AG10803 (cell line): ENCODE measurements at regions not wholly inside any gene's neighbourhood (a gene's known extent, or its start where the extent isn't known, plus 50 kb on each side); places are given as distances from the start of the nearest gene placed in this dataset.
"Not testable (repeated sequence)": the region's sequence is repeated elsewhere in the genome, so short reads cannot be mapped to it uniquely, and the experiment has no call there.

Experiments used
- DNase-seq: peaks from one replicate; pipeline ENCODE4 v3.0.0; 2010; ENCODE audit warnings: low read depth
- H3K4me3 ChIP-seq: 2 replicates; pipeline ENCODE4 v1.5.1; 2011; ENCODE audit warnings: mild to moderate bottlenecking, low read length, control low read depth
- TF ChIP-seq, protein P1 (sequence below): conservative IDR thresholded peaks from 2 replicates; pipeline ENCODE4 v1.5.1; 2011; ENCODE audit warnings: mild to moderate bottlenecking, low read length, control low read depth, inconsistent platforms

DNA sequence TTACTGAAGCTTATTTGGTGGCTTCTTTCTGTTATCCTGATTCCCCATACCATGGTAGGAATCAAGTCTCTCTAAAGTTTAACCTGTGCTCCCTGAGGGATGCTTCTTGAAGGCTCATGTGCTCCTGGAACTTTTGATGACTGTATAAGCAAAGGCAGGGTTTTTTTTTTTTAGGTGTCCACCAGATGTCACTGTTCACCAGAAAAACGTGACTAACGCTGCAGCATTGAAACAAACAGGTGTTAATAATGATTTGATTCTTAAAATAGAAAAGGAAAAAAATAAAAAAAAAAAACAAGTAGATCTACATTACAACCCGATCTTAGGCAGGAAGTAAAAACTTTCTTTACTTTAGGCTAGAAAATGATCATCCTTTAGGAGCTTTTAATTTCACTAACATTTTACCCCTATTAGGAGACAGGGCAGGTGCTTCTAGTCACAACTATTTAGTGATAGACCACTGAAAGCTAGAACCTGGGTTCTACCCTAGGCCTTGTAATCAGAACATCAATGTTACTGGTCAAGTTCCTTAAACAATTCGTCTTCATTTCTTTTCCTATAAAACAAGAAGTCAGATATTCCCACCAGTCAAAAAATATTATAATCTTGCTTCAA, 223.0 kb downstream of the PLA2G4A start:
- TF ChIP-seq, protein P1, sequence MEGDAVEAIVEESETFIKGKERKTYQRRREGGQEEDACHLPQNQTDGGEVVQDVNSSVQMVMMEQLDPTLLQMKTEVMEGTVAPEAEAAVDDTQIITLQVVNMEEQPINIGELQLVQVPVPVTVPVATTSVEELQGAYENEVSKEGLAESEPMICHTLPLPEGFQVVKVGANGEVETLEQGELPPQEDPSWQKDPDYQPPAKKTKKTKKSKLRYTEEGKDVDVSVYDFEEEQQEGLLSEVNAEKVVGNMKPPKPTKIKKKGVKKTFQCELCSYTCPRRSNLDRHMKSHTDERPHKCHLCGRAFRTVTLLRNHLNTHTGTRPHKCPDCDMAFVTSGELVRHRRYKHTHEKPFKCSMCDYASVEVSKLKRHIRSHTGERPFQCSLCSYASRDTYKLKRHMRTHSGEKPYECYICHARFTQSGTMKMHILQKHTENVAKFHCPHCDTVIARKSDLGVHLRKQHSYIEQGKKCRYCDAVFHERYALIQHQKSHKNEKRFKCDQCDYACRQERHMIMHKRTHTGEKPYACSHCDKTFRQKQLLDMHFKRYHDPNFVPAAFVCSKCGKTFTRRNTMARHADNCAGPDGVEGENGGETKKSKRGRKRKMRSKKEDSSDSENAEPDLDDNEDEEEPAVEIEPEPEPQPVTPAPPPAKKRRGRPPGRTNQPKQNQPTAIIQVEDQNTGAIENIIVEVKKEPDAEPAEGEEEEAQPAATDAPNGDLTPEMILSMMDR, result peak; percentile 62
- H3K4me3 ChIP-seq, result no peak overlapping the region
- DNase-seq, result peak; percentile 54

DNA sequence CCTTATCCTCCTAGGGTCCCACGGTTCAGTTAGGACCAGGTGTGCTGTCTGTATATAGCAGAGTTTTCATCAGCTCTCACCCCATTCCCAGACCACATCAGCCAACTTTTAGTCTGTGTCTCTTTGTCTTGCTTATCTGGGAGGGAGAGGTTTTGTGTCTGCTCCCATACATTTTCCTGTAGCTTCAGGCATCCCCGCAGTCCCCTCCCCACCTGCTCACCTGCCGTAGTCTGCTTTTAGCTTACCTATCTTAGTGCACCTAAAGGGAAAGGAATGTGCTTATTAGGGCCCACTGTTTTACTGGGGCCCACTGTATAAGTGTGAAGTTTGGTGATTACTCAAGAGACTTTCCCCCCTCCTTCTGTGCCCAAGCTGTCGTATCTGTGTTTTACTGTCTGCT, 225.1 kb downstream of the PLA2G4A start:
- DNase-seq, result no peak
- H3K4me3 ChIP-seq, result no peak overlapping the region
- TF ChIP-seq, protein P1, result no peak

DNA sequence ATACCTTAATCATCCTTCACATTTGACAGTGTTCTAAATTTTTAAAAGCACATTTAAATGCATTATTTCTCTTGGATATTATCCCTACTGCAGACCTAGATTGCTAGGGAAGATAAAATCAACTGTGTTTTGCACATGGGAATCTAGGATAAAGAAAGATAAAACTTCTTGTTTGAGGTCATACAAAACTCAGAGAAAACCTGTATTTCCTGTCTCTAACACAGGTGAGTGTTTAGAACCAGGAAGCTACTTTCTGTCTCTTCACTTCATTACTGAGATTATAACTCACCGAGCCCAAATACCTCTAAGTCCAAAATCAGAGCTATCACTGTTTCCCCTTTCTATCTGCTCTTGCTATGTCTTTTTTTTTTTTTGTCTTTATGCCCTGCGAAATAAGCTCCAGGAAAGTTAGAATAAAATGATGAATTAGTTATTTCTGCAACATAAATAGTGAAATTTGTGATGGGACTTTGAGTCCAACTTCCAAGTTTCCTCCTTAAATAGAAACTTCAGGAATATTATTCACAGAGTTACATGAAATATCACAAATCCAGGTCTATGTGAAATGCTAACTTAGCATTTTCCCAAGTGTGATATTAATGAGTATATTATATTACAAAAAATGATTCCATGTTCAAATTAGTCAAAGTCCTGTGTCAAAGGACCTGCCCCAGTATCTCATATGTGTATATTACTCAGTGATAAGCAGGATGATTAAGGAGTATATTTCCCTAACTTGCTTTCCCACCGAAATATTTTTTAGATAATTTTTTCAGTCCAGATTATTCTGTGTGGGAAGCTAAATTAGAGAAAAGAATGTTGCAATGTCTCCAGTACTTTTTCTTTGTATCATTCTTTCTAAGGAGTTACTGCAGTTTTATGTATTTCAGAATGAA, 226.4 kb downstream of the PLA2G4A start:
- H3K4me3 ChIP-seq, result no peak overlapping the region
- no peak for DNase-seq
- TF ChIP-seq, protein P1, result no peak

DNA sequence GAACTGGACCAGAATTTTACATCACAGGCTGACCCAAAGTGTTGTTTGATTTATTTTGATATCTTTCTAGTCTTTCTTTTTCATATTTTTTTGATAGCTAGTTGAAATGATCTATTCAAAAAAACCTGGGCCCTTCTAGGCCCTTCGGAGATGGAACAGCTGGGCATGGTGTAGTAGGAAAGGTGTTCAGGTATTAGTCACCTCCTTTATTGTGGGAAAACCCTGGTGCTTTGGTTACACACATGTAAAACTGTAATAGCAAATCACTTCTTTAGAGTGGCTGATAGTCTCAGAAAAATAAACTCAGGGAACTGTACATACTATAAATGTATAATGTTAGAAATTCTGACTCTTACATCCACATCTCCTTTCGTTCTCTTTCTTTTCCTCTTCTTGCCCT, 234.5 kb downstream of the PLA2G4A start:
- TF ChIP-seq, protein P1, result no peak
- no peak for DNase-seq

DNA sequence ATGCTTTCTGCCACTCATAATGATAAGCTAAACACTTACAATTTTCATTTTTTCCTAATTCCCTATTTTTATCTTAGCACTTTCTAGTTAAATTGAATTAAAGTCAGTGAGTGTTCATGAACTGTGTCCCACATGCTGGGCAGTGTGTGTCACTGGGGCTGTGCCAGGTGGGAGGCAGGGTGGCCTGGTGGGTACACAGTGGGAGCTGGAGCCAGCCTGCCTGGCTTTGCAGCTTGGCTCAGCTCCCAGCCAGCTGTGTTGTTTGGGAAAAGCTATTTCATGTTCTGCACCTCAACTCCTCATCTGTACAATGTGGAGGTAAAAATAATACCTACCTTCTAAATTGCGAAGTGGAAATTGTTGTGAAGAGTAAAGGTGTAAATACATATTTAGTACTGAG, 238.4 kb downstream of the PLA2G4A start:
- no peak for DNase-seq

More for the DNA sequence above, 234.5 kb downstream of the PLA2G4A start:
- H3K4me3 ChIP-seq, result no peak overlapping the region

DNA sequence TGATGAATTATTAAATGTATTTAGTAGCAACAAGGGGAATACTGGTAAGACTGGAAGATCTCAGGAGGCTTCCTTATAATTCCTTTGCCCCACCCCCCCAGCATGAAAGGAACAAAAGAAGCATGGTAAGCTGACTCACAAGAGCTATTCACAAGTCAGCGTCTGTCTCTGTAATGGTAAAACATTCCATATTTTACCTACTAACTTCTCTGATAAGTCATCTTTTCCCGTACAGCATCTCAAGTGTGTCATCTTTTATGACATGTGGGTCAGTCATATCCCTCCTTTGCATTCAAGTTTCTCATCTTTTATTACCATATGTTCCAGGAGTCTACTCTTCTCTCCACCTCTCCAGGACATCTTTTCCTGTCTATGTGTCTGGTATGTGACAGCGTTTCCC, 241.3 kb downstream of the PLA2G4A start:
- no peak overlapping the region for H3K4me3 ChIP-seq
- no peak for DNase-seq
- TF ChIP-seq, protein P1, result no peak

More for the DNA sequence above, 238.4 kb downstream of the PLA2G4A start:
- TF ChIP-seq, protein P1, result no peak
- no peak overlapping the region for H3K4me3 ChIP-seq

DNA sequence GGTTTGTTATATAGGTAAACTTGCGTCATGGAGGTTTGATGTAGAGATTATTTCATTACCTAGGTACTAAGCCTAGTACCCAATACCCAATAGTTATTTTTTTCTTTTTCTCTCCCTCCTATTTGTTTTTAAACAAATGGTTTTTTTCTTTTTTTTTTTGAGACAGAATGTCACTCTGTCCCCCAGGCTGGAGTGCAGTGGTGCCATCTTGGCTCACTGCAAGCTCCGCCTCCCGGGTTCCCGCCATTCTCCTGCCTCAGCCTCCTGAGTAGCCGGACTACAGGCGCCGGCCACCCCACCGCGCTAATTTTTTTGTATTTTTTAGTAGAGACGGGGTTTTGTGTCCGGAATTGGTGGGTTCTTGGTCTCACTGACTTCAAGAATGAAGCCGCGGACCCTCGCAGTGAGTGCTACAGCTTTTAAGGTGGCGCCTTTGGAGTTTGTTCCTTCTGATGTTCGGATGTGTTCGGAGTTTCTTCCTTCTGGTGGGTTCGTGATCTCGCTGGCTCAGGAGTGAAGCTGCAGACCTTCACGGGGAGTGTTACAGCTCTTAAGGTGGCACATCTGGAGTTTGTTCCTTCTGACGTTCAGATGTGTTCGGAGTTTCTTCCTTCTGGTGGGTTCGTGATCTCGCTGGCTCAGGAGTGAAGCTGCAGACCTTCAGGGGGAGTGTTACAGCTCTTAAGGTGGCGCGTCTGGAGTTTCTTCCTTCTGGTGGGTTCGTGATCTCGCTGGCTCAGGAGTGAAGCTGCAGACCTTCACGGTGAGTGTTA, 243.7 kb downstream of the PLA2G4A start:
- H3K4me3 ChIP-seq, result peak overlapping the region; percentile 54
- DNase-seq, result not testable (repeated sequence)

DNA sequence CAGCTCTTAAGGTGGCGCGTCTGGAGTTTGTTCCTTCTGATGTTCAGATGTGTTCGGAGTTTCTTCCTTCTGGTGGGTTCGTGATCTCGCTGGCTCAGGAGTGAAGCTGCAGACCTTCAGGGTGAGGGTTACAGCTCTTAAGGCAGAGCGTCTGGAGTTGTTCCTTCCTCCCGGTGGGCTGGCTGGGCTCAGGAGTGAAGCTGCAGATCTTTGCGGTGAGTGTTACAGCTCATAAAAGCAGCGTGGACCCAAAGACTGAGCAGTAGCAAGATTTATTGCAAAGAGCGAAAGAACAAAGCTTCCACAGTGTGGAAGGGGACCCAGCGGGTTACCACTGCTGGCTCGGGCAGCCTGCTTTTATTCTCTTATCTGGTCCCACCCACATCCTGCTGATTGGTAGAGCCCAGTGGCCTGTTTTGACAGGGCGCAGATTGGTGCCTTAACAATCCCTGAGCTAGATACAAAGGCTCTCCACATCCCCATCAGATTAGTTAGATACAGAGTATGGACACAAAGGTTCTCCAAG, 244.3 kb downstream of the PLA2G4A start:
- peak overlapping the region; percentile 54 for H3K4me3 ChIP-seq
- not testable (repeated sequence) for DNase-seq

DNA sequence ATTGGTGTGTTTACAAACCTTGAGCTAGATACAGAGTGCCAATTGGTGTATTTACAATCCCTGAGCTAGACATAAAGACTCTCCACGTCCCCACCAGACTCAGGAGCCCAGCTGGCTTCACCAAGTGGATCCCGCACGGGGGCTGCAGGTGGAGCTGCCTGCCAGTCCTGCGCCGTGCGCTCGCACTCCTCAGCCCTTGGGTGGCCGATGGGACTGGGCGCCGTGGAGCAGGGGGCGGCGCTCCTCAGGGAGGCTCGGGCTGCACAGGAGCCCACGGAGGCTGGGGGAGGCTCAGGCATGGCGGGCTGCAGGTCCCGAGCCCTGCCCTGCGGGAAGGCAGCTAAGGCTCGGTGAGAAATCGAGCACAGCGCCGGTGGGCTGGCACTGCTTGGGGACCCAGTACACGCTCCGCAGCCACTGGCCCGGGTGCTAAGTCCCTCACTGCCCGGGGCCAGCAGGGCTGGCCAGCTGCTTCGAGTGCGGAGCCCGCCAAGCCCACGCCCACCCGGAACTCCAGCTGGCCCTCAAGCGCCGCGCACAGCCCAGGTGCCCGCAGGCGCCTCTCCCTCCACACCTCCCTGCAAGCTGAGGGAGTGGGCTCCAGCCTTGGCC, 245.0 kb downstream of the PLA2G4A start:
- not testable (repeated sequence) for DNase-seq, H3K4me3 ChIP-seq
